Keratinocyte (primary cell): ENCODE measurements at regions not wholly inside any gene's neighbourhood (a gene's known extent, or its start where the extent isn't known, plus 50 kb on each side); places are given as distances from the start of the nearest gene placed in this dataset.

Experiments
- DNase-seq: peaks from one replicate; pipeline ENCODE4 v3.0.0-alpha.2; 2011; ENCODE audit warnings: low read depth, missing footprints, low spot score
- FAIRE-seq: peaks from 2 replicates; lab custom pipeline; 2011; peaks lifted over from hg19 to GRCh38; lab: Jason Lieb, UNC
- H2AFZ ChIP-seq: 2 replicates; pipeline ENCODE4 v1.6.0; 2012; ENCODE audit warnings: low read length, control low read depth, inconsistent platforms; ENCODE audit not compliant: control insufficient read depth
- H3K27ac ChIP-seq: 2 replicates; pipeline ENCODE4 v1.5.1; 2011; ENCODE audit warnings: low read length; ENCODE audit not compliant: control insufficient read depth, insufficient read depth
- H3K27me3 ChIP-seq: 3 replicates; pipeline ENCODE4 v1.6.0; 2011; ENCODE audit warnings: low read length; ENCODE audit not compliant: control insufficient read depth, insufficient read depth; ENCODE audit errors: extremely low read depth
- H3K36me3 ChIP-seq, 2 experiments: 2 replicates in 1 of 2; 3 replicates in 1 of 2; pipeline ENCODE4 v1.5.1; 2011; ENCODE audit warnings: low read length in 2 of 2, mild to moderate bottlenecking in 1 of 2; ENCODE audit not compliant: control insufficient read depth in 2 of 2, insufficient read depth in 2 of 2; ENCODE audit errors: extremely low read depth in 1 of 2
- H3K4me1 ChIP-seq: 3 replicates; pipeline ENCODE4 v1.5.1; 2011; ENCODE audit warnings: low read length; ENCODE audit not compliant: control insufficient read depth, insufficient read depth; ENCODE audit errors: extremely low read depth
- H3K4me2 ChIP-seq: 3 replicates; pipeline ENCODE4 v1.6.0; 2011; ENCODE audit warnings: low read depth, low read length; ENCODE audit not compliant: control insufficient read depth, insufficient read depth; ENCODE audit errors: extremely low read depth
- H3K4me3 ChIP-seq, 3 experiments: fragments of 200-600 bp in 1 of 3; sonication (generic) in 1 of 3; 2 replicates in 2 of 3; 3 replicates in 1 of 3; pipeline ENCODE4 v1.5.1; 2011 to 2016; ENCODE audit warnings: low read length in 3 of 3, mild to moderate bottlenecking in 3 of 3, control low read depth in 2 of 3, inconsistent platforms in 1 of 3, low read depth in 1 of 3, mixed read lengths in 1 of 3, mixed run types in 1 of 3, moderate library complexity in 1 of 3; ENCODE audit not compliant: control insufficient read depth in 2 of 3, insufficient read depth in 2 of 3; ENCODE audit errors: extremely low read depth in 1 of 3
- H3K79me2 ChIP-seq: 2 replicates; pipeline ENCODE4 v1.6.0; 2012; ENCODE audit warnings: low read length; ENCODE audit not compliant: control insufficient read depth, insufficient read depth
- H3K9ac ChIP-seq: 3 replicates; pipeline ENCODE4 v1.6.0; 2011; ENCODE audit warnings: low read length; ENCODE audit not compliant: control insufficient read depth, insufficient read depth; ENCODE audit errors: extremely low read depth
- H3K9me1 ChIP-seq: 3 replicates; pipeline ENCODE4 v1.6.0; 2011; ENCODE audit warnings: low read length; ENCODE audit not compliant: control insufficient read depth, insufficient read depth; ENCODE audit errors: extremely low read depth
- H3K9me3 ChIP-seq: 2 replicates; pipeline ENCODE4 v1.5.1; 2012; ENCODE audit warnings: low read depth, low read length; ENCODE audit not compliant: control insufficient read depth
- H4K20me1 ChIP-seq: 3 replicates; pipeline ENCODE4 v1.6.0; 2011; ENCODE audit warnings: low read length; ENCODE audit not compliant: control insufficient read depth, insufficient read depth; ENCODE audit errors: extremely low read depth
- EZH2 ChIP-seq: IDR thresholded peaks from one replicate; pipeline ENCODE4 v1.6.1; 2012; ENCODE audit warnings: inconsistent platforms, mild to moderate bottlenecking, low read length, moderate library complexity
- dilution Hi-C: fragments of 300-500 bp; cut with MboI; formaldehyde crosslinking; loops from one replicate; pipeline ENCODE4 v1.7.0; 2020; ENCODE audit warnings: low sequenced_read_pairs; ENCODE audit not compliant: extremely low pct_ligation_motif_present
- TF ChIP-seq, protein P1 (sequence below), 3 experiments: IDR thresholded peaks in 1 of 3; conservative IDR thresholded peaks in 1 of 3; optimal IDR thresholded peaks in 1 of 3; 2 replicates in 2 of 3; 3 replicates in 1 of 3; pipeline versions ENCODE3 to v1.5.1; 2011; ENCODE audit warnings: low read length in 3 of 3, mild to moderate bottlenecking in 3 of 3, moderate library complexity in 2 of 3, control low read depth in 1 of 3, inconsistent platforms in 1 of 3; ENCODE audit not compliant: insufficient read depth in 2 of 3; ENCODE audit errors: extremely low read depth in 1 of 3

DNA sequence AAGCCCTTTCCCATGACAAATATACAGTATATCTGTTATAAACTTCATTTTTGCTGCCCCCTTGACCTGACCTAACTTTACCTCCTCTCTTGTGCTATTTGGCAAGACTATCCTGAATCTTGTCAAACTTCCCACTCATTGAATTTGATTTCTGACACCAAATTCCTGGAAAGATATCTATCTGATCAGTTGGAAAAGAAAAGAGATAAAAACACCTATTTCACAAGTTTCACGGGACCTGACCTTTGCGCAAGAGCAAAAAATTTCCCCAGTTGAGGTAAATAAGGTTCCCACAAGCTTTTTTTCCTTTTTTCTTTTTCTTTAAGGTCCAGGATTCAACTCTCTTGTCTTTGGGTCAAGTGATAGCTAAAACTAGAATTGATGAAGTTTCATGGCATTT, 189.2 kb upstream of the LPP start:
- Histone ChIP-seq H3K9me1 (no peaks in the 10 kb centered on the region), H2AFZ (no peak overlapping the region), H3K27me3 (no peaks in the 10 kb centered on the region), H3K4me1 (peaks cover 8% of the 10 kb centered on the region), H3K4me3 (no peak overlapping the region), H3K36me3 (no peaks in the 10 kb centered on the region), H3K27ac (no peak overlapping the region), H3K4me2 (no peak overlapping the region), H3K79me2 (no peaks in the 10 kb centered on the region), H4K20me1 (no peaks in the 10 kb centered on the region), H3K9me3 (no peaks in the 10 kb centered on the region), H3K9ac (no peak overlapping the region)
- dilution Hi-C loops, result no loop called here
- no peak for DNase-seq
- TF ChIP-seq, protein P1, sequence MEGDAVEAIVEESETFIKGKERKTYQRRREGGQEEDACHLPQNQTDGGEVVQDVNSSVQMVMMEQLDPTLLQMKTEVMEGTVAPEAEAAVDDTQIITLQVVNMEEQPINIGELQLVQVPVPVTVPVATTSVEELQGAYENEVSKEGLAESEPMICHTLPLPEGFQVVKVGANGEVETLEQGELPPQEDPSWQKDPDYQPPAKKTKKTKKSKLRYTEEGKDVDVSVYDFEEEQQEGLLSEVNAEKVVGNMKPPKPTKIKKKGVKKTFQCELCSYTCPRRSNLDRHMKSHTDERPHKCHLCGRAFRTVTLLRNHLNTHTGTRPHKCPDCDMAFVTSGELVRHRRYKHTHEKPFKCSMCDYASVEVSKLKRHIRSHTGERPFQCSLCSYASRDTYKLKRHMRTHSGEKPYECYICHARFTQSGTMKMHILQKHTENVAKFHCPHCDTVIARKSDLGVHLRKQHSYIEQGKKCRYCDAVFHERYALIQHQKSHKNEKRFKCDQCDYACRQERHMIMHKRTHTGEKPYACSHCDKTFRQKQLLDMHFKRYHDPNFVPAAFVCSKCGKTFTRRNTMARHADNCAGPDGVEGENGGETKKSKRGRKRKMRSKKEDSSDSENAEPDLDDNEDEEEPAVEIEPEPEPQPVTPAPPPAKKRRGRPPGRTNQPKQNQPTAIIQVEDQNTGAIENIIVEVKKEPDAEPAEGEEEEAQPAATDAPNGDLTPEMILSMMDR (optimal IDR thresholded peaks at IDR 0.05 in 1 of 3, IDR thresholded peaks at IDR 0.05 in 1 of 3, conservative IDR thresholded peaks at IDR 0.05 in 1 of 3; ENCODE audit: extremely low read depth in 1 of 3, insufficient read depth in 2 of 3, low read length in 3 of 3), result no peak
- no peak for TF ChIP-seq EZH2
- FAIRE-seq, result no peak

- FAIRE-seq, result peak; percentile 53
- H3K4me3 ChIP-seq, result no peak overlapping the region
- H3K4me2 ChIP-seq, result no peak overlapping the region
- no peak overlapping the region for H3K27ac ChIP-seq
- H3K36me3 ChIP-seq, result no peaks in the 10 kb centered on the region
- no peak for DNase-seq
- H3K9ac ChIP-seq, result no peak overlapping the region
- H3K9me3 ChIP-seq, result no peaks in the 10 kb centered on the region
- no peaks in the 10 kb centered on the region for H4K20me1 ChIP-seq
- dilution Hi-C loops, result no loop called here
- no peaks in the 10 kb centered on the region for H3K9me1 ChIP-seq
- no peak overlapping the region for H2AFZ ChIP-seq
- H3K79me2 ChIP-seq, result no peaks in the 10 kb centered on the region
- no peaks in the 10 kb centered on the region for H3K27me3 ChIP-seq
- TF ChIP-seq, protein P1 (optimal IDR thresholded peaks at IDR 0.05 in 1 of 3, IDR thresholded peaks at IDR 0.05 in 1 of 3, conservative IDR thresholded peaks at IDR 0.05 in 1 of 3; ENCODE audit: extremely low read depth in 1 of 3, insufficient read depth in 2 of 3, low read length in 3 of 3), result no peak
- no peak for TF ChIP-seq EZH2
- H3K4me1 ChIP-seq, result peaks cover 8% of the 10 kb centered on the region
Observed at GRCh38 chr3:187966096-187966495, 187.9 kb upstream of the LPP start.
